Activated naive CD8-positive, alpha-beta T cell treated with anti-CD3 and anti-CD28 coated beads, Interleukin-2, amount 50 U/mL, for 24 hours (primary cell): ENCODE measurements at regions not wholly inside any gene's neighbourhood (a gene's known extent, or its start where the extent isn't known, plus 50 kb on each side); places are given as distances from the start of the nearest gene placed in this dataset.

ENCODE experiments used
- ATAC-seq: fragments of 150-1000 bp; cut with Tn5 transposase; one replicate; pipeline ENCODE4 v1.10.0; 2021
- DNase-seq: peaks from one replicate; pipeline ENCODE4 v3.0.0; 2021
- H3K27ac Mint-ChIP-seq: one replicate; pipeline ENCODE4 v1.8.0; 2021; ENCODE audit warnings: mild to moderate bottlenecking, mixed read lengths
- H3K27me3 Mint-ChIP-seq: one replicate; pipeline ENCODE4 v1.8.0; 2021; ENCODE audit warnings: mixed read lengths
- H3K36me3 Mint-ChIP-seq: one replicate; pipeline ENCODE4 v1.8.0; 2021; ENCODE audit warnings: low read depth, mixed read lengths
- H3K4me1 Mint-ChIP-seq: one replicate; pipeline ENCODE4 v1.8.0; 2021; ENCODE audit warnings: mixed read lengths
- H3K4me3 Mint-ChIP-seq: one replicate; pipeline ENCODE4 v1.8.0; 2021; ENCODE audit warnings: mild to moderate bottlenecking, moderate library complexity, mixed read lengths
- H3K9me3 Mint-ChIP-seq: one replicate; pipeline ENCODE4 v1.8.0; 2021; ENCODE audit warnings: mixed read lengths

DNA sequence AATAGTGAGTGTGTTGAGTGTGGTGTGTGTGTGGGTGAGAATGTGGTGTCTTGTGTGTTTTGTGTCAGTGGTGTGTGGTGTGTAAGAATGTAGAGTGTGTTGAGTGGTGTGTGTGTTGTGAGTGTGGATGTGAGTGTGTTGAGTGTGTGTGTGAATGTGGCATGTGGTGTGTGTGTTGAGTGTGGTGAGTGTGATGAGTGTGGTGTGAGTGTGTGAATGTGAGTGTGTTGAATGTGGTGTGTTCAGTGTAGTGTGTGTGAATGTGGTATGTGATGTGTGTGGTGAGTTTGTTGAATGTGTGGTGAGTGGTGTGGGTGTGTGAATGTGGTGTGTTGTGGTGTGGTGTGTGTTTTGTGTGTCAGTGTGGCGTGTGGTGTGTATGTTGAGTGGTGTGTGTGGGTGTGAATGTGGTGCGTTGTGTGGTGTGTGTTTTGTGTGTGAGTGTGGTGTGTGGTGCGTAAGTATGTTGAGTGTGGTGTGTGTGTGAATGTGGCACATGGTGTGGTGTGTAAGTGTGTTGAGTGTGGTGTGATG is 60.8 kb upstream of the SORCS2 start:
- Mint-ChIP-seq H3K9me3 (peaks cover 6% of the 10 kb centered on the region), H3K4me1 (no peaks in the 10 kb centered on the region), H3K27me3 (no peaks in the 10 kb centered on the region), H3K4me3 (no peak overlapping the region), H3K36me3 (no peaks in the 10 kb centered on the region), H3K27ac (no peak overlapping the region)
- ATAC-seq (no peak), DNase-seq (no peak)

DNA sequence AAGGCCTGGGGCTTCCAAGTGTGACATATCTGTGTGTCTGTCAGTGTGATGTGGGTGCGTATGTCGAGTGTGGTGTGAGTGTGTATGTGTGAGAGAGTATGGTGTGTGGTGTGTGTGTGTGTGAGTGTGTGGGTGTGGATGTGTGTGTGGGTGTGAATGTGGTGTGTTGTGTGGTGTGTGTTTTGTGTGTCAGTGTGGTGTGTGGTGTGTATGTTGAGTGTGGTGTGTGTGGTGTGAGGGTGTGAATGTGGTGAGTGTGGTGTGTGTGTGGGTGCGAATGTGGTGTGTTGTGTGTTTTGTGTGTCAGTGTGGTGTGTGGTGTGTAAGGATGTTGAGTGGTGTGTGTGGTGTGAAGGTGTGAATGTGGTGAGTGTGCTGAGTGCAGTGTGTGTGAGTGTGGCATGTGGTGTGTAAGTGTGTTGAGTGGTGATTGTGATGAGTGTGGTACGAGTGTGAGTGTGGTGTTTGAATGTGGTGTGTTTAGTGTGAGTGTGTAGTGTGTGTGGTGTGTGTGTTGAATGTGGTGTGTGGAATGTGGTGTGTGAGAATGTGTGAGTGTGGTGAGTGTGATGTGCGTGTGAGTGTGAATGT is 61.6 kb upstream of the SORCS2 start:
- ATAC-seq, result no peak
- peaks cover 6% of the 10 kb centered on the region for H3K9me3 Mint-ChIP-seq
- no peak overlapping the region for H3K27ac Mint-ChIP-seq
- H3K27me3 Mint-ChIP-seq, result no peaks in the 10 kb centered on the region
- no peaks in the 10 kb centered on the region for H3K4me1 Mint-ChIP-seq
- H3K4me3 Mint-ChIP-seq, result no peak overlapping the region
- H3K36me3 Mint-ChIP-seq, result no peaks in the 10 kb centered on the region
- no peak for DNase-seq

DNA sequence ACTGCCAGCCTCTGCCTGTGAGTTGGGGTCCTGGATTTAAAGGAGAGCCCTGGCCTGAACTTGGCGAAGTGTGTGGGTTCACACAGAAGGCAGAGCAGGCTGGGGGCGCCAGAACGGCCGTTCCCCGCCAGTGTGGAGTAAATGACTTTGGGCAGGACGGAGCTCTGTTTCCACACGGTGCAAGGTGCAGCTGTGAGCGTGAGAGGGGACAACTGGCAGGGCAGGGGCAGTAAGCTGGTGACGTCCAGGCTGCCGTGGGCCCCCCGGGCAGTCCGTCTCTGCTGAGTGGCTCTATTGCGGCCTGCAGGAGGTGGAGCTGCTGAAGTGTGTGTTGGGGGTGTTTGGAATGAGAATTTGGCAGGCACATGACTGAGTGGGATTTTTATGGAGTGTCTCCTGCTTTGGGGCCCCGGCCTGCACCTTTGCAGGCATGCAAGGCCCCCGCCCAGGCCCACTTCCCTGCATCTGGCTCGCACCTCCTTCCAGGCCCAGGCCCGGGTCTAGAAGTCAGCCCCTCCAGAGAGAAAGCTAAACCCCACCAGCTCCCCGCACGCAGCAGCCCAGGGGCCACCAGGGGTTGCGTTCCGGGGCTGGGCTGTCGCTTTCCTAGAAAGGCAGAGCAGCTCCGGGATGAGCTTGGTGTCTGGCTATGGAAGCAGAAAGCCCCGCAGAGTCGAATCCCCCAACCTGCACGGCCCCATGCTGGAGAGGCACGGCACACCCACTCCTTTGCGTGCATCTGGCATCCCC is 62.2 kb upstream of the GRPEL1 start:
- Mint-ChIP-seq H3K27me3 (no peaks in the 10 kb centered on the region), H3K9me3 (peaks cover 6% of the 10 kb centered on the region), H3K4me1 (no peaks in the 10 kb centered on the region), H3K4me3 (no peak overlapping the region), H3K36me3 (no peaks in the 10 kb centered on the region), H3K27ac (no peak overlapping the region)
- ATAC-seq (no peak), DNase-seq (no peak)

DNA sequence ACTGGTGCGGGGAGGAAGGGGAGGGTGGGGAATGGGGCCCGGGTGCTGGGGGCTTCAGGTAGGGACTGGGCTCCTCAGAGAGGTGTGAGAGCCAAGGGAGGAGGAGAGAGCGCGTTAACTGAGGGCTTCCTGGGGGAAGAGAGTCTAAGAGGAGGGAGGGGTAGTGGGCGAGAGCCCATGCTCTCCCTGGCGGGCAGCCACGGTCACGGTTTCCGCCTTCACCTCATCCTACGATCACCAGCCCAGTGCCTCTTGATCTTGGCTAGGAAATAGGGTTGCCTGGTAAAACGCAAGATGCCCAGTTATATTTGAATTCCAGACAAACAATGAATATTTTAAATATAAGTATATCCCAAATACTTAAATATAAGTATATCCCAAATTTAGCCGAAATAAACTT is 60.8 kb upstream of the GRPEL1 start:
- Mint-ChIP-seq H3K27me3 (no peaks in the 10 kb centered on the region), H3K4me3 (no peak overlapping the region), H3K36me3 (no peaks in the 10 kb centered on the region), H3K27ac (no peak overlapping the region), H3K9me3 (peaks cover 6% of the 10 kb centered on the region), H3K4me1 (no peaks in the 10 kb centered on the region)
- DNase-seq, result no peak
- ATAC-seq, result no peak

DNA sequence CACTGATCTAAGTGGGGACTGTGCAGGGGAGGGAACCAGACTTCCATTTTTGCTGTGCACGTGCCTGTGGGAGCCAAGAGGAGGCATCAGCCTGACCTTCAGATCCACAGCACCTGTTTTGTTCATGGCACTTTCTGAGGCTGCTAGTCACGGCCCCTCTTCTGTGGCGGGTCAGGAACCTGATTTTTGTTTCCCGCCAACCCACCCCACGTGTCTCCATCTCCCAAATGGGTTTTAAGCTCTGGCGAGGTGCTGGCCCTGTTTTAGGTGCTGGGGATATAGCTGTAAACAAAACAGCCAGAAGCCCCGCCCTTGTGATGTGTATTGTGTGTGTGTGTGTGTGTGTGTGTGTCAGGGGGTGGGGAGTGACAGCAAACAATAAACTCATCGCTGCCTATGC is 60.4 kb upstream of the GRPEL1 start:
- H3K27ac Mint-ChIP-seq, result no peak overlapping the region
- no peaks in the 10 kb centered on the region for H3K36me3 Mint-ChIP-seq
- H3K9me3 Mint-ChIP-seq, result peaks cover 5% of the 10 kb centered on the region
- no peak for ATAC-seq
- H3K4me3 Mint-ChIP-seq, result no peak overlapping the region
- no peak for DNase-seq
- H3K4me1 Mint-ChIP-seq, result no peaks in the 10 kb centered on the region
- H3K27me3 Mint-ChIP-seq, result peaks cover 4% of the 10 kb centered on the region

DNA sequence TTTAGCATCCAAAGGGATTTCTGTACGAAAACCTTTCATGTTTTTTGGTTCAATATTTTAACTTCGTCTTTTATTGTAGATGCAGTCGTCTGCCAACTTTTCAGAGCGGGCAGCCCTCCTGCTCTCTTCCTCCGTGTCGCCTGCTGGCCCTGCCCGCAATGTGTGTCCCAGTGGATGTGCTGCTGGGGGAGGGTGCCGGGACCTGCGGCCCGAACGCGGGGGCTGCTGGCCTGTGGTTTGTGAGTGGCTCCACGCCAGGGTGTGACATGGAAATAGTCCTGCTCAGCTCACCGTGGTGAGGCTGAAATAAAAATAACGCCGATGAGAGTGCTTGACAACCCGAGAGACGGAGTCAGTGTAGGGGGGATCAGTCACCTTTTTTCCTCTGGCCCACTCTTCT is 59.7 kb upstream of the GRPEL1 start:
- Mint-ChIP-seq H3K4me1 (no peaks in the 10 kb centered on the region), H3K27me3 (peaks cover 4% of the 10 kb centered on the region), H3K4me3 (no peak overlapping the region), H3K27ac (no peak overlapping the region), H3K9me3 (no peaks in the 10 kb centered on the region), H3K36me3 (no peaks in the 10 kb centered on the region)
- DNase-seq (no peak), ATAC-seq (no peak)

DNA sequence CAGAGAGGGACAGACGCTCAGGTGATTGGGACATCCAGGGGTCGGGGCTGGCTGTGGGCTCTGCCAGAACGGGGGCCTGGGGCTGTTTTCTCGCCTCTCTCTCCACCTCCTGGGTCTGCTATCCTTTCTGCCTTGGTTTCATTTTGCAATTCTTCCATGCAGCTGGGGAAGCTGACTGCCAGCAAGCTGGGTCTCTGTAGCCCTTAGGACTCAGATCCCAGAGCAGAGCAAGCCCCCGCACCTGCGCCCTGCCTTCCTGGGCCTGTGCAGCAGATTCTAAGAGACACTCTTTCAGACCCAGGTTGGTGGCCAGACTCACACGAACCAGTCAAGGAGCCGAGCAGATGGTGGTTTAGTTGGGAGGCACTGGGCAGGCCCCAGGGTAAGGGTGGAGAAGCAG is 59.1 kb upstream of the GRPEL1 start:
- H3K4me1 Mint-ChIP-seq, result no peaks in the 10 kb centered on the region
- no peak overlapping the region for H3K4me3 Mint-ChIP-seq
- H3K9me3 Mint-ChIP-seq, result no peaks in the 10 kb centered on the region
- no peak overlapping the region for H3K27ac Mint-ChIP-seq
- ATAC-seq (no peak), DNase-seq (no peak)
- H3K36me3 Mint-ChIP-seq, result no peaks in the 10 kb centered on the region
- peaks cover 4% of the 10 kb centered on the region for H3K27me3 Mint-ChIP-seq

DNA sequence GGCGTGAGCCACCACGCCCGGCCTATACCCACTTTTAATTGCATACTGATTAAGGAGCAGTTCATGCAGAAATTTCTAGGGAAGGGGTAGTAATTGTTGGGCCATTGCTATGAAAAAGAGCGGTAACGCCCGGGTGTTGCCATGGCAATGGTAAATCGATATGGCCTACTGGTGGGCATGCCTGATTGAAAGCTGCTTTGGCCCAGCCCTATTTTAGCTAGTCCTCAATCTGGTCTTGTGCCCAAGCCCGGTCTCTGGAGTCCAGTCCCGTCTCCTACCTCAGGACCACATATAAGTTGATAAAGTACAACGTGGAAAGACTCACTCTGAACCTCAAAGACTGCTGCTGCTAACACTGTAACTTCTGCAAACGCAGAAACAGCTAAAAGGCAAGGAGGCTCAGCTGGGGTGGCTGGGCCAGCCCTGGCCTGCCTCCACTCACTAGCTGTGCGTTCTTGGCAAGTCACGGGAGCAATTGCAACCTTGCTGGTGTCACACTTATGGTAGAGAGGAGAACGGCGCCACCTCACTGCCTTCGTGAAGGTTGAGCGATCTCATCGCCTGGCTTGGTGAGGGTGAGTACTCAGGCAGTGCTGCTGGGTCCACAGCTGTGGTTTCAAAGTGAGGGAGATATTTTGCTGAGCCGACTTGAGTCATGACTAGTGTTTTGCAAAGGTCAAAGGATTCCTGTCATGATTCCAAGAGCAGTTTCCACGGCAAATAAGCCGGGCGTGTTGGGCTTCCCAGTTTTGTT is 57.0 kb upstream of the GRPEL1 start:
- ATAC-seq (no peak), DNase-seq (no peak)
- peaks cover 4% of the 10 kb centered on the region for H3K27me3 Mint-ChIP-seq
- H3K27ac Mint-ChIP-seq, result no peak overlapping the region
- H3K9me3 Mint-ChIP-seq, result no peaks in the 10 kb centered on the region
- H3K4me3 Mint-ChIP-seq, result no peak overlapping the region
- no peaks in the 10 kb centered on the region for H3K36me3 Mint-ChIP-seq
- no peaks in the 10 kb centered on the region for H3K4me1 Mint-ChIP-seq

DNA sequence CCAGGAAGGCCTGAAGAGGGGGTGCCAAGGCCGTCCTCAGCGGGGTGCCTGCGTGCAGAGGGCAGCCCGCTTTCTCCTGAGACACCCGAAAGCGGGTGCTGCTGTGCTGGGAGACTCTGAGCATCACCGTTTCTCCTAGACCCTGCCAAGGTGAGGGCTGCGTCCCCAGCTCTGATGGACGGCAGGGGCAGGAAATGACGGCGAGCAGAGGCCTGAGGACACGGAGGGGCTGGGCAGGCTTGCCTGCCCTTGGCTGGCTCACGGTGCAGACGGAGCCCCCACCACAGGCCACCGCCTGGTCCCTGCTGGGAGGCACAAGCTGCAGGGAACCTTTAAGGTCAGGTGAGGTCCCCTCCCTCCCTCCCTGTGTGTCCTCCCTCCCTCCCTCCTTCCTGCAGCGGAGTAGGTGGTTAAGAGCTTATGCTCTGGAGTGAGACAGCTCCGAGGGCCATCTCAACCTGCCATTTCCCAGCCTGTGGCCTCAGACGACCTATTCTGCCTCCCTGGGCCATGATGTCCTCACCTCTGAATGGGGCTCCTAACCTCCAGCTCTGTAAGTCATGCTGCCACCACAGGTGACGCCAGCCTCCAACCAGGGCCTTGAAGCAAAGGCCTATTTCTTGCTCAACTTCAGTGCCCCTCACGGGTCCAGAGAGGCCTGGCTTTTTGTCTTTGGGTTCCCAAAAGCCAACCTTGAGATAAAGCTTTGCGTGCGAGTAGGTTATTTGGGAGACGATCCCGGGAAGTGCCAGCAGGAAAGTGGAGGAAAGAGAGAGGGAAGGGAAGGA is 54.2 kb upstream of the GRPEL1 start:
- Mint-ChIP-seq H3K9me3 (peaks cover 9% of the 10 kb centered on the region), H3K27ac (no peak overlapping the region), H3K4me3 (no peak overlapping the region), H3K27me3 (peaks cover 19% of the 10 kb centered on the region), H3K4me1 (no peaks in the 10 kb centered on the region), H3K36me3 (no peaks in the 10 kb centered on the region)
- ATAC-seq, result no peak
- DNase-seq, result no peak

DNA sequence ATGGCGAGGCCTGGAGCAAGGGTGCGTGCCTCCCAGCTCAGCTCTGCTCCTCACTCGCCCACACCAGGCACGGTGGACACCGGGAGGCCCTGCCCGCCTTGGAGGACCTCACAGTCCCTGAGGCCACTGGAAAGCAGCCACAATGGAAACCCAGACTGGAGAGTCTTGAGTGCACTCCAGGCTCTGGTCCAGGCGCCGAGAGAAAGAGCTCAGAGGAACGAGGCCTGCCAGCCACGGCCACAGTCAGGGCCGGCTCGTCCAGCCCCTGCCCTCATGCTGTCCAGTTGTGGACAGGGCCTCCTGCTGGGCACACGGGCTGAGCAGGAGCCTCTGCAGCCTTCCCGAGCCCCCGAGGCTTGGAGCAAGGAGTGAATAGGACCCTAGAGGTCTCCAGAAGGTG is 53.3 kb upstream of the GRPEL1 start:
- H3K4me1 Mint-ChIP-seq, result no peaks in the 10 kb centered on the region
- DNase-seq (no peak), ATAC-seq (no peak)
- no peaks in the 10 kb centered on the region for H3K36me3 Mint-ChIP-seq
- peaks cover 19% of the 10 kb centered on the region for H3K27me3 Mint-ChIP-seq
- no peak overlapping the region for H3K4me3 Mint-ChIP-seq
- H3K27ac Mint-ChIP-seq, result no peak overlapping the region
- peaks cover 9% of the 10 kb centered on the region for H3K9me3 Mint-ChIP-seq

DNA sequence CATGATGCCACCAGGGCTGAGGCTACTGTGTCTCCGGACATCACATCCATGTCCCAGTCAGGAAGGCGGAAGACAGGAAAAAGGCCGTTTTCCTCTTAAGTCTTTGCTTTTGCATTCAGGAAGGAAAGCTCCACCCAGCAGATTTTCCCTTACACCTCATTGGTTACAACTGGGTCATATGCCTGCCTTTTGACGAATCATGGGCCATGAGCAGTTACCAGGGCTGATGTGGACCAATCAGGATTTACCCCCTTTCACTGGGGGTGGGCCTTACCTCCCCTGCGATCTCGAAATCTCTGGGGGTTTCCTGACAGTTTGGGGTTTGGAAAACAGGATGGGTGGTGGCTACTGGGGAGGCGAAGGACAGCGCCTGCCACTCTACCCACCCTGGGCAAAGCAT is 52.5 kb upstream of the GRPEL1 start:
- ATAC-seq (no peak), DNase-seq (no peak)
- Mint-ChIP-seq H3K4me1 (no peaks in the 10 kb centered on the region), H3K27me3 (peaks cover 19% of the 10 kb centered on the region), H3K36me3 (no peaks in the 10 kb centered on the region), H3K27ac (no peak overlapping the region), H3K4me3 (no peak overlapping the region), H3K9me3 (peaks cover 9% of the 10 kb centered on the region)

DNA sequence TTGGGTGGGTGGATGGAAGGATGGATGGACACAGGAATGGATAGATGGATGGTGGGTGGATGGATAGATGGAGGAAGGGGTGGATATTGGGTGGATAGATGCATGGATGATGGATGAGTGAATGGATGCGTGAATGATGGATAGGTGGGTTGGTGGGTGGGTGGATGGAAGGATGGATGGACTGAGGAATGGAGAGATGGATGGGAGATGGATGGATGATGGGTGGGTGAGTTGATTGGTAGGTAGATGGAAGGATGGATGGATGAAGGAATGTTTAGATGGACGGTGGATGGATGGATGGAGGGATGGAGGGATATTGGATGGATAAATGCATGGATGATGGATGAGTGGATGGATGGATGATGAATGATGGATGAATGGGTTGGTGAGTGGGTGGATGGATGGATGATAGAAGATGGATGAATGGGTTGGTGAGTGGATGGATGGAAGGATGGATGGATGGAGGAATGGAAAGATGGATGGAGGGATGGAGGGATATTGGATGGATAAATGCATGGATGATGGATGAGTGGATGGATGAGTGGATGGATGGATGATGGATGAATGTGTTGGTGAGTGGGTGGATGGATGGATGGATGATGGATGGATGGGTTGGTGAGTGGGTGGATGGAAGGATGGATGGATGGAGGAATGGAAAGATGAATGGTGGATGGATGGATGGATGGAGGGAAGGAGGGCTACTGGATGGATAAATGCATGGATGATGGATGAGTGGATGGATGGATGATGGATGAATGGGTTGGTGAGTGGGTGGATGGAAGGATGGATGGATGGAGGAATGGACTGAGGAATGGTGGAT is 50.4 kb upstream of the GRPEL1 start:
- peaks cover 16% of the 10 kb centered on the region for H3K27me3 Mint-ChIP-seq
- DNase-seq, result no peak
- no peaks in the 10 kb centered on the region for H3K36me3 Mint-ChIP-seq
- no peak overlapping the region for H3K27ac Mint-ChIP-seq
- peaks cover 9% of the 10 kb centered on the region for H3K9me3 Mint-ChIP-seq
- no peak overlapping the region for H3K4me3 Mint-ChIP-seq
- no peaks in the 10 kb centered on the region for H3K4me1 Mint-ChIP-seq
- ATAC-seq, result no peak
